ENCODE measurements at regions not wholly inside any gene's neighbourhood (a gene's known extent, or its start where the extent isn't known, plus 50 kb on each side); places are given as distances from the start of the nearest gene placed in this dataset.

GRCh38 chr3:7999384-7999783, 502.2 kb upstream of the LMCD1 start:
- ATAC-seq (ENCODE audit: poor library complexity) (no peak), DNase-seq (no peak)
- Histone ChIP-seq H3K27me3 (ENCODE audit: control insufficient read depth in 1 of 2, insufficient read depth in 2 of 2, low read length in 2 of 2) (no peaks in the 10 kb centered on the region), H3K4me3 (ENCODE audit: low read length) (no peak overlapping the region), H3K4me1 (ENCODE audit: insufficient read depth, low read length) (no peaks in the 10 kb centered on the region), H3K27ac (ENCODE audit: low read depth in 1 of 2, low read length in 2 of 2) (no peak overlapping the region), H3K36me3 (ENCODE audit: insufficient read depth, low read length) (no peaks in the 10 kb centered on the region), H3K9me3 (ENCODE audit: control insufficient read depth in 1 of 2, insufficient read depth in 1 of 2, low read length in 2 of 2) (no peaks in the 10 kb centered on the region)
- Mint-ChIP-seq H3K4me1 (ENCODE audit: low read depth) (no peaks in the 10 kb centered on the region), H3K36me3 (ENCODE audit: low read depth) (no peaks in the 10 kb centered on the region), H3K27me3 (peaks cover 3% of the 10 kb centered on the region), H3K27ac (no peak overlapping the region), H3K4me3 (no peak overlapping the region), H3K9me3 (no peaks in the 10 kb centered on the region)
- ChIA-PET POLR2A (no interaction called here), CTCF (interaction anchor here (1.4 kb wide), 1 partner anchor 12 kb away, joined by 5 read pairs; no protein-coding TSS in a partner anchor)
- intact Hi-C loops (cut with DNase I, micrococcal nuclease) = no loop called here
- TF ChIP-seq CTCF (IDR thresholded peaks at IDR 0.05) = no peak

- POLR2A ChIA-PET = no interaction called here
- Mint-ChIP-seq H3K36me3 (ENCODE audit: low read depth) (no peaks in the 10 kb centered on the region), H3K27me3 (peaks cover 3% of the 10 kb centered on the region), H3K4me3 (no peak overlapping the region), H3K9me3 (no peaks in the 10 kb centered on the region), H3K27ac (no peak overlapping the region), H3K4me1 (ENCODE audit: low read depth) (no peaks in the 10 kb centered on the region)
- H3K4me1 ChIP-seq (ENCODE audit: insufficient read depth, low read length) = no peaks in the 10 kb centered on the region
- TF ChIP-seq CTCF (IDR thresholded peaks at IDR 0.05) = no peak
- H3K27me3 ChIP-seq (ENCODE audit: control insufficient read depth in 1 of 2, insufficient read depth in 2 of 2, low read length in 2 of 2) = no peaks in the 10 kb centered on the region
- no peak overlapping the region for H3K27ac ChIP-seq (ENCODE audit: low read depth in 1 of 2, low read length in 2 of 2)
- DNase-seq (no peak), ATAC-seq (ENCODE audit: poor library complexity) (no peak)
- no peaks in the 10 kb centered on the region for H3K9me3 ChIP-seq (ENCODE audit: control insufficient read depth in 1 of 2, insufficient read depth in 1 of 2, low read length in 2 of 2)
- no peaks in the 10 kb centered on the region for H3K36me3 ChIP-seq (ENCODE audit: insufficient read depth, low read length)
- no peak overlapping the region for H3K4me3 ChIP-seq (ENCODE audit: low read length)
- intact Hi-C loops (cut with DNase I, micrococcal nuclease) = no loop called here
- CTCF ChIA-PET = interaction anchor here (1.4 kb wide), 1 partner anchor 8 kb away, joined by 3 read pairs; no protein-coding TSS in a partner anchor
These were observed 500.3 kb upstream of the LMCD1 start for GRCh38 chr3:8001307-8001706.

GRCh38 chr3:8001712-8002111, 499.9 kb upstream of the LMCD1 start:
- Histone ChIP-seq H3K27me3 (ENCODE audit: control insufficient read depth in 1 of 2, insufficient read depth in 2 of 2, low read length in 2 of 2) (no peaks in the 10 kb centered on the region), H3K36me3 (ENCODE audit: insufficient read depth, low read length) (no peaks in the 10 kb centered on the region), H3K9me3 (ENCODE audit: control insufficient read depth in 1 of 2, insufficient read depth in 1 of 2, low read length in 2 of 2) (no peaks in the 10 kb centered on the region), H3K27ac (ENCODE audit: low read depth in 1 of 2, low read length in 2 of 2) (no peak overlapping the region), H3K4me3 (ENCODE audit: low read length) (no peak overlapping the region), H3K4me1 (ENCODE audit: insufficient read depth, low read length) (no peaks in the 10 kb centered on the region)
- Mint-ChIP-seq H3K36me3 (ENCODE audit: low read depth) (no peaks in the 10 kb centered on the region), H3K9me3 (no peaks in the 10 kb centered on the region), H3K27me3 (peaks cover 3% of the 10 kb centered on the region), H3K4me3 (no peak overlapping the region), H3K27ac (no peak overlapping the region), H3K4me1 (ENCODE audit: low read depth) (no peaks in the 10 kb centered on the region)
- ChIA-PET POLR2A (no interaction called here), CTCF (interaction anchor here (1.4 kb wide), 1 partner anchor 9 kb away, joined by 3 read pairs; no protein-coding TSS in a partner anchor)
- no peak for TF ChIP-seq CTCF (IDR thresholded peaks at IDR 0.05)
- no peak for ATAC-seq (ENCODE audit: poor library complexity)
- DNase-seq = no peak
- intact Hi-C loops (cut with DNase I, micrococcal nuclease) = no loop called here

Measured in CD4-positive, alpha-beta T cell (primary cell).